ENCODE measurements at regions not wholly inside any gene's neighbourhood (a gene's known extent, or its start where the extent isn't known, plus 50 kb on each side); places are given as distances from the start of the nearest gene placed in this dataset.

DNA sequence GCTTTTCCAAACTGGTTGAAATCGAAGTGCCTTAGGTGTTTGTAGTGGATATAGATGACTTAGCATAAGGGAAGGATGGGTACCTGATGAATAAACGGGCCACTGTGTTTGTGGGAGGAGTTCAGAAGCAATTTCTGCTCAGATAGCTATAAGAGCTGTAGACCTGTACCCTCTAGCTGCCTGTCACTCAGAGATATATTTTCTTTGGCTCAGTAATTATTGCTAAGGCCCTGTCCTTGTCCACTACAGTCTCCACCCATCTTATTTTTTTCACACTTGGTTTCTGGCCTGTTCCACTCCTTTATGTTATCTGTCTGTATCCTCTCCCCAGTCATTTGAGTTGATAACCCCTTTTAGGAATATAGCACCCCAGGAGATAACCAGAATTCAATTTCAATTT, 74.8 kb upstream of the RMST start:
- TF ChIP-seq EZH2 (IDR thresholded peaks at IDR 0.05; ENCODE audit: insufficient read depth, low read length): no peak
- TF ChIP-seq, protein P1, sequence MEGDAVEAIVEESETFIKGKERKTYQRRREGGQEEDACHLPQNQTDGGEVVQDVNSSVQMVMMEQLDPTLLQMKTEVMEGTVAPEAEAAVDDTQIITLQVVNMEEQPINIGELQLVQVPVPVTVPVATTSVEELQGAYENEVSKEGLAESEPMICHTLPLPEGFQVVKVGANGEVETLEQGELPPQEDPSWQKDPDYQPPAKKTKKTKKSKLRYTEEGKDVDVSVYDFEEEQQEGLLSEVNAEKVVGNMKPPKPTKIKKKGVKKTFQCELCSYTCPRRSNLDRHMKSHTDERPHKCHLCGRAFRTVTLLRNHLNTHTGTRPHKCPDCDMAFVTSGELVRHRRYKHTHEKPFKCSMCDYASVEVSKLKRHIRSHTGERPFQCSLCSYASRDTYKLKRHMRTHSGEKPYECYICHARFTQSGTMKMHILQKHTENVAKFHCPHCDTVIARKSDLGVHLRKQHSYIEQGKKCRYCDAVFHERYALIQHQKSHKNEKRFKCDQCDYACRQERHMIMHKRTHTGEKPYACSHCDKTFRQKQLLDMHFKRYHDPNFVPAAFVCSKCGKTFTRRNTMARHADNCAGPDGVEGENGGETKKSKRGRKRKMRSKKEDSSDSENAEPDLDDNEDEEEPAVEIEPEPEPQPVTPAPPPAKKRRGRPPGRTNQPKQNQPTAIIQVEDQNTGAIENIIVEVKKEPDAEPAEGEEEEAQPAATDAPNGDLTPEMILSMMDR (IDR thresholded peaks at IDR 0.05; ENCODE audit: insufficient read depth, low read depth, low read length): no peak
